PC-9 (cell line): ENCODE measurements at regions not wholly inside any gene's neighbourhood (a gene's known extent, or its start where the extent isn't known, plus 50 kb on each side); places are given as distances from the start of the nearest gene placed in this dataset.

Experiments used
- BruUV-seq: library from RNA; stranded (reverse); fragments of 400-500 nt; replicated peaks from 2 replicates; lab custom pipeline; 2021; lab: Mats Ljungman, UMichigan
- CTCF ChIA-PET: fragments of 300-600 bp; sonication (Branson Sonifier 250); formaldehyde crosslinking; loops from one replicate; lab custom pipeline; 2022; ENCODE audit warnings: antibody characterized with exemption; lab: Charles Lee
- POLR2A ChIA-PET: fragments of 300-600 bp; sonication (Branson Sonifier 250); formaldehyde crosslinking; loops from one replicate; lab custom pipeline; 2022; ENCODE audit warnings: antibody characterized with exemption; ENCODE audit not compliant: unreplicated experiment; lab: Charles Lee
- DNase-seq, 2 experiments: peaks; one replicate each; pipeline versions ENCODE4 v3.0.0 to v3.0.0-alpha.2; 2015 to 2022; ENCODE audit warnings: mixed read lengths in 1 of 2
- H2AFZ ChIP-seq: fragments of 200-600 bp; sonication (generic); 2 replicates; pipeline ENCODE4 v1.8.1; 2017; ENCODE audit warnings: antibody characterized with exemption
- H3F3A ChIP-seq: fragments of 200-600 bp; sonication (generic); 2 replicates; pipeline ENCODE4 v1.8.1; 2017; ENCODE audit warnings: antibody characterized with exemption, mild to moderate bottlenecking, low read depth; ENCODE audit not compliant: insufficient read depth
- H3K27ac ChIP-seq: fragments of 200-600 bp; sonication (generic); 2 replicates; pipeline ENCODE4 v1.6.1; 2016; ENCODE audit warnings: mixed run types
- H3K27me3 ChIP-seq: fragments of 200-600 bp; sonication (generic); 2 replicates; pipeline ENCODE4 v1.6.1; 2016; ENCODE audit warnings: low read depth, mixed run types; ENCODE audit not compliant: insufficient read depth
- H3K36me3 ChIP-seq: fragments of 200-600 bp; sonication (generic); 2 replicates; pipeline ENCODE4 v1.6.1; 2016; ENCODE audit warnings: low read depth, mixed run types
- H3K4me1 ChIP-seq: fragments of 200-600 bp; sonication (generic); replicated peaks from 2 replicates; pipeline ENCODE4 v1.6.1; 2016; ENCODE audit warnings: mixed run types; ENCODE audit not compliant: insufficient read depth
- H3K4me2 ChIP-seq: fragments of 200-600 bp; sonication (generic); 2 replicates; pipeline ENCODE4 v1.6.1; 2017; ENCODE audit warnings: mixed run types
- H3K4me3 ChIP-seq: fragments of 200-600 bp; sonication (generic); 2 replicates; pipeline ENCODE4 v1.6.1; 2016; ENCODE audit warnings: mixed run types
- H3K79me2 ChIP-seq: fragments of 200-600 bp; sonication (generic); 2 replicates; pipeline ENCODE4 v1.6.1; 2017; ENCODE audit warnings: low read depth, mixed run types
- H3K9me2 ChIP-seq: fragments of 200-600 bp; sonication (generic); 2 replicates; pipeline ENCODE4 v1.8.1; 2017; ENCODE audit warnings: mild to moderate bottlenecking; ENCODE audit not compliant: insufficient read depth
- H3K9me3 ChIP-seq: fragments of 200-600 bp; sonication (generic); 2 replicates; pipeline ENCODE4 v1.8.1; 2016; ENCODE audit warnings: low read depth; ENCODE audit not compliant: insufficient read depth
- H4K20me1 ChIP-seq: fragments of 200-600 bp; sonication (generic); 2 replicates; pipeline ENCODE4 v1.8.1; 2017; ENCODE audit not compliant: insufficient read depth
- CTCF ChIP-seq: fragments of 200-600 bp; sonication (generic); conservative IDR thresholded peaks from 2 replicates; pipeline ENCODE4 v1.6.1; 2017; ENCODE audit warnings: mixed run types, antibody characterized with exemption, mild to moderate bottlenecking, moderate library complexity
- EZH2 ChIP-seq: fragments of 200-600 bp; sonication (generic); IDR thresholded peaks from 2 replicates; pipeline ENCODE4 v1.8.0; 2017; ENCODE audit warnings: antibody characterized with exemption, low read depth
- intact Hi-C: fragments of 100-400 bp; cut with micrococcal nuclease; formaldehyde crosslinking; loops from one replicate; pipeline ENCODE4 v1.10.0; 2022; ENCODE audit not compliant: unreplicated experiment

- no TSS peak for BruUV-seq
- CTCF ChIA-PET: no interaction called here
- H4K20me1 ChIP-seq: no peaks in the 10 kb centered on the region
Measured at GRCh38 chrX:5409106-5409505, 819.6 kb downstream of the NLGN4X start.

DNA sequence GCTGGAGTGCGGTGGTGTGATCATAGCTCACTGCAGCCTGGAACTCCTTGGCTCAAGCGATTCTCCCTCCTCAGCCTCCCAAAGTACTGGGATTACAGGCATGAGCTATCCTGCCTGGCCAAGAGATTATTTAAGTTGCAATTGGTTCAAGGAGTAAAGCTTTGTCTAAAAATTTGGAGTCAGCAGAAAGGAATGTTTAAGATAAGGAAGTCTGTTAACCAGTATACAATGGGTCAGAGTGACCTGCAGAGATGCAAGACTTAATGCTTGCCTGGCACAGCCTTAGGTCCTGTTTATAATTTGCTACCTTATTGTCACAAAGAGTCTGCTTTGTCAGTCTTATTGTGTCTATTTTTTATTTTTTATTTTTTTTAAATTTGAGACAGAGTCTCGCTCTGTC is 826.2 kb downstream of the NLGN4X start:
- no peaks in the 10 kb centered on the region for H3K36me3 ChIP-seq
- DNase-seq: no peak
- H3K4me1 ChIP-seq: no peaks in the 10 kb centered on the region
- H3K27me3 ChIP-seq: no peaks in the 10 kb centered on the region
- no peaks in the 10 kb centered on the region for H3F3A ChIP-seq
- no peaks in the 10 kb centered on the region for H3K79me2 ChIP-seq
- no peak overlapping the region for H3K27ac ChIP-seq
- no peak overlapping the region for H3K4me2 ChIP-seq
- no peak overlapping the region for H3K4me3 ChIP-seq
- ChIA-PET POLR2A (no interaction called here), CTCF (no interaction called here)
- no peak overlapping the region for H2AFZ ChIP-seq
- H3K9me2 ChIP-seq: no peaks in the 10 kb centered on the region
- BruUV-seq: no TSS peak
- intact Hi-C loops: no loop called here
- H4K20me1 ChIP-seq: no peaks in the 10 kb centered on the region
- TF ChIP-seq EZH2: no peak
- no peak for TF ChIP-seq CTCF
- H3K9me3 ChIP-seq: no peaks in the 10 kb centered on the region

More at GRCh38 chrX:5409106-5409505, 819.6 kb downstream of the NLGN4X start:
- Histone ChIP-seq H3K36me3 (no peaks in the 10 kb centered on the region), H3K9me3 (no peaks in the 10 kb centered on the region), H3K4me2 (no peak overlapping the region), H3K9me2 (no peaks in the 10 kb centered on the region), H3F3A (no peaks in the 10 kb centered on the region), H3K27me3 (no peaks in the 10 kb centered on the region), H3K27ac (no peak overlapping the region), H3K79me2 (no peaks in the 10 kb centered on the region), H3K4me1 (no peaks in the 10 kb centered on the region), H3K4me3 (no peak overlapping the region), H2AFZ (no peak overlapping the region)
- DNase-seq: no peak
- intact Hi-C loops: no loop called here
- no peak for TF ChIP-seq EZH2
- TF ChIP-seq CTCF: no peak
- POLR2A ChIA-PET: no interaction called here

GRCh38 chrX:5399403-5399802 is 829.3 kb downstream of the NLGN4X start:
- Histone ChIP-seq H3F3A (no peaks in the 10 kb centered on the region), H3K4me2 (no peak overlapping the region), H3K9me3 (no peaks in the 10 kb centered on the region), H3K27me3 (no peaks in the 10 kb centered on the region), H3K36me3 (no peaks in the 10 kb centered on the region), H3K79me2 (no peaks in the 10 kb centered on the region), H3K4me1 (no peaks in the 10 kb centered on the region), H3K4me3 (no peak overlapping the region), H3K9me2 (no peaks in the 10 kb centered on the region), H2AFZ (no peak overlapping the region), H4K20me1 (no peaks in the 10 kb centered on the region), H3K27ac (no peak overlapping the region)
- no peak for TF ChIP-seq EZH2
- no peak for TF ChIP-seq CTCF
- POLR2A ChIA-PET: no interaction called here
- no TSS peak for BruUV-seq
- CTCF ChIA-PET: no interaction called here
- intact Hi-C loops: no loop called here
- no peak for DNase-seq
